SK-N-SH (cell line): ENCODE measurements at regions not wholly inside any gene's neighbourhood (a gene's known extent, or its start where the extent isn't known, plus 50 kb on each side); places are given as distances from the start of the nearest gene placed in this dataset.
"Not testable (repeated sequence)": the region's sequence is repeated elsewhere in the genome, so short reads cannot be mapped to it uniquely, and the experiment has no call there.

Experiments
- CTCF ChIP-seq: fragments of 200-600 bp; sonication (generic); IDR thresholded peaks from 2 replicates; pipeline ENCODE4 v1.6.1; 2017; ENCODE audit warnings: antibody characterized with exemption, mild to moderate bottlenecking, moderate library complexity
- GATA2 ChIP-seq: sonication (generic); formaldehyde crosslinking; IDR thresholded peaks from 2 replicates; pipeline ENCODE4 v1.5.0; 2020; ENCODE audit warnings: mild to moderate bottlenecking, missing genetic modification reagents
- MAX ChIP-seq: IDR thresholded peaks from 2 replicates; pipeline ENCODE4 v1.4.0; 2012; ENCODE audit warnings: low read depth
- NFIC ChIP-seq: IDR thresholded peaks from 2 replicates; pipeline ENCODE4 v1.4.0; 2012; ENCODE audit warnings: borderline replicate concordance
- POLR2AphosphoS5 ChIP-seq: IDR thresholded peaks from 2 replicates; pipeline ENCODE4 v1.6.1; 2012; ENCODE audit warnings: low read depth, low read length
- TCF12 ChIP-seq: IDR thresholded peaks from 2 replicates; pipeline ENCODE4 v1.4.0; 2012

- TF ChIP-seq NFIC; MAX; POLR2AphosphoS5; CTCF; TCF12; GATA2 (CRISPR knock-in tag): not testable (repeated sequence)
These were observed 163.9 kb downstream of the IGLL1 start for GRCh38 chr22:23416169-23416690.
